ENCODE measurements at regions not wholly inside any gene's neighbourhood (a gene's known extent, or its start where the extent isn't known, plus 50 kb on each side); places are given as distances from the start of the nearest gene placed in this dataset.
"Not testable (repeated sequence)": the region's sequence is repeated elsewhere in the genome, so short reads cannot be mapped to it uniquely, and the experiment has no call there.

- ATAC-seq, result no peak
- no peak for DNase-seq
- TF ChIP-seq CTCF (IDR thresholded peaks at IDR 0.05), result no peak
Observed at GRCh38 chr14:51357250-51357649, 117.2 kb downstream of the TMX1 start.

GRCh38 chr14:51360592-51360991, 120.5 kb downstream of the TMX1 start:
- H3K4me1 ChIP-seq, result no peaks in the 10 kb centered on the region
- H3K27ac ChIP-seq, result peak overlapping the region in 1 of 2 donors; percentile 37
- ATAC-seq, result no peak
- no peaks in the 10 kb centered on the region for H3K27me3 ChIP-seq
- H3K36me3 ChIP-seq, result no peaks in the 10 kb centered on the region
- no peak for DNase-seq
- no peak overlapping the region for H3K4me3 ChIP-seq
- no peaks in the 10 kb centered on the region for H3K9me3 ChIP-seq
- intact Hi-C loops (cut with DNase I), result no loop called here
- TF ChIP-seq CTCF (IDR thresholded peaks at IDR 0.05), result no peak

More at GRCh38 chr14:51357250-51357649, 117.2 kb downstream of the TMX1 start:
- Histone ChIP-seq H3K36me3 (no peaks in the 10 kb centered on the region), H3K27me3 (no peaks in the 10 kb centered on the region), H3K27ac (no peak overlapping the region), H3K4me3 (no peak overlapping the region), H3K9me3 (no peaks in the 10 kb centered on the region), H3K4me1 (no peaks in the 10 kb centered on the region)
- intact Hi-C loops (cut with DNase I), result no loop called here

GRCh38 chr14:51365241-51365965, 125.4 kb downstream of the TMX1 start:
- intact Hi-C loops (cut with DNase I), result no loop called here
- H3K4me3 ChIP-seq, result no peak overlapping the region
- no peaks in the 10 kb centered on the region for H3K4me1 ChIP-seq
- H3K27me3 ChIP-seq, result no peaks in the 10 kb centered on the region
- no peaks in the 10 kb centered on the region for H3K36me3 ChIP-seq
- peak in 2 of 4 donors; percentile 53 to 78 for DNase-seq
- no peak for ATAC-seq
- TF ChIP-seq CTCF (IDR thresholded peaks at IDR 0.05), result no peak
- H3K9me3 ChIP-seq, result no peaks in the 10 kb centered on the region
- no peak overlapping the region for H3K27ac ChIP-seq

- not testable (repeated sequence) for H3K4me1 ChIP-seq
Observed at GRCh38 chr14:51366460-51366859, 126.4 kb downstream of the TMX1 start.

GRCh38 chr14:51366866-51367599, 127.0 kb downstream of the TMX1 start:
- H3K27ac ChIP-seq; H3K36me3 ChIP-seq; H3K27me3 ChIP-seq; H3K9me3 ChIP-seq; H3K4me1 ChIP-seq; intact Hi-C loops (cut with DNase I); H3K4me3 ChIP-seq; DNase-seq: not testable (repeated sequence)
- ATAC-seq, result peak; percentile 57

More at GRCh38 chr14:51366460-51366859, 126.4 kb downstream of the TMX1 start:
- ATAC-seq; H3K36me3 ChIP-seq; H3K27ac ChIP-seq; H3K9me3 ChIP-seq; intact Hi-C loops (cut with DNase I); H3K4me3 ChIP-seq; H3K27me3 ChIP-seq: not testable (repeated sequence)
- DNase-seq, result peak in 1 of 4 donors; percentile 61

- H3K4me1 ChIP-seq, result no peaks in the 10 kb centered on the region
- intact Hi-C loops (cut with DNase I), result no loop called here
- TF ChIP-seq CTCF (IDR thresholded peaks at IDR 0.05), result no peak
- ATAC-seq (peak; percentile 40), DNase-seq (no peak)
- no peaks in the 10 kb centered on the region for H3K9me3 ChIP-seq
- no peak overlapping the region for H3K27ac ChIP-seq
- no peaks in the 10 kb centered on the region for H3K36me3 ChIP-seq
- no peak overlapping the region for H3K4me3 ChIP-seq
- H3K27me3 ChIP-seq, result no peaks in the 10 kb centered on the region
Observed at GRCh38 chr14:51367600-51367931, 127.5 kb downstream of the TMX1 start.

Measured in left lung (tissue), 4 donors.